ENCODE measurements at regions not wholly inside any gene's neighbourhood (a gene's known extent, or its start where the extent isn't known, plus 50 kb on each side); places are given as distances from the start of the nearest gene placed in this dataset.

GRCh38 chr13:107715496-107715895 lies 499.8 kb downstream of the LIG4 start:
- POLR2A ChIA-PET: no interaction called here

More at GRCh38 chr13:107715496-107715895, 499.8 kb downstream of the LIG4 start:
- Histone ChIP-seq H3K4me3 (ENCODE audit: low read depth, low read length) (no peak overlapping the region), H3K27ac (ENCODE audit: extremely low read depth, low read depth, low read length) (no peak overlapping the region), H3K9me3 (ENCODE audit: control insufficient read depth, insufficient read depth, low read depth, low read length) (no peaks in the 10 kb centered on the region), H3K4me1 (ENCODE audit: control insufficient read depth, insufficient read depth, low read length) (no peaks in the 10 kb centered on the region), H3K36me3 (ENCODE audit: control insufficient read depth in 2 of 2, insufficient read depth in 1 of 2, low read length in 2 of 2) (no peaks in the 10 kb centered on the region)
- TF ChIP-seq ZNF223 (tag by site-specific recombination; IDR thresholded peaks at IDR 0.05): no peak
- TF ChIP-seq ZBTB1 (tag by site-specific recombination; IDR thresholded peaks at IDR 0.05): no peak
- no peak for TF ChIP-seq ZSCAN30 (tag by site-specific recombination; IDR thresholded peaks at IDR 0.05)
- no peak for TF ChIP-seq ZNF530 (tag by site-specific recombination; IDR thresholded peaks at IDR 0.05; ENCODE audit: low read depth)
- TF ChIP-seq PRDM10 (tag by site-specific recombination; IDR thresholded peaks at IDR 0.05): no peak
- TF ChIP-seq ZNF610 (tag by site-specific recombination; IDR thresholded peaks at IDR 0.05; ENCODE audit: borderline replicate concordance): no peak
- TF ChIP-seq ZNF302 (tag by site-specific recombination; IDR thresholded peaks at IDR 0.05; ENCODE audit: low read depth): no peak
- no peak for TF ChIP-seq ZNF660 (tag by site-specific recombination; IDR thresholded peaks at IDR 0.05)
- TF ChIP-seq ZNF449 (tag by site-specific recombination; IDR thresholded peaks at IDR 0.05): no peak
- TF ChIP-seq ZNF335 (tag by site-specific recombination; conservative IDR thresholded peaks at IDR 0.05): no peak
- no peak for TF ChIP-seq PRDM4 (tag by site-specific recombination; IDR thresholded peaks at IDR 0.05)
- TF ChIP-seq OSR2 (tag by site-specific recombination; IDR thresholded peaks at IDR 0.05): no peak
- no peak for TF ChIP-seq ZNF266 (tag by site-specific recombination; IDR thresholded peaks at IDR 0.05; ENCODE audit: low read depth)
- no peak for TF ChIP-seq ZBTB10 (tag by site-specific recombination; IDR thresholded peaks at IDR 0.05)
- TF ChIP-seq ZSCAN16 (tag by site-specific recombination; IDR thresholded peaks at IDR 0.05): no peak
- TF ChIP-seq ZNF433 (tag by site-specific recombination; IDR thresholded peaks at IDR 0.05; ENCODE audit: low read depth): no peak
- no peak for TF ChIP-seq ZNF544 (tag by site-specific recombination; IDR thresholded peaks at IDR 0.05)
- no peak for TF ChIP-seq ZBTB26 (tag by site-specific recombination; optimal IDR thresholded peaks at IDR 0.05)
- TF ChIP-seq KLF7 (tag by site-specific recombination; IDR thresholded peaks at IDR 0.05; ENCODE audit: borderline replicate concordance): no peak
- CTCF ChIA-PET: no interaction called here
